Smooth muscle cell (in vitro differentiated cells): ENCODE measurements at regions not wholly inside any gene's neighbourhood (a gene's known extent, or its start where the extent isn't known, plus 50 kb on each side); places are given as distances from the start of the nearest gene placed in this dataset.
"Not testable (repeated sequence)": the region's sequence is repeated elsewhere in the genome, so short reads cannot be mapped to it uniquely, and the experiment has no call there.

Source experiments
- DNase-seq: peaks from one replicate; lab custom pipeline; 2025; ENCODE audit not compliant: unreplicated experiment; lab: John Stamatoyannopoulos, UW
- H2AFZ ChIP-seq: fragments of 200-600 bp; sonication (generic); 2 replicates; pipeline ENCODE4 v1.6.0; 2016; ENCODE audit warnings: antibody characterized with exemption, low read depth, mild to moderate bottlenecking
- H3F3A ChIP-seq: fragments of 200-600 bp; sonication (generic); 2 replicates; pipeline ENCODE4 v1.6.0; 2017; ENCODE audit warnings: antibody characterized with exemption, low read depth
- H3K27ac ChIP-seq: fragments of 200-600 bp; sonication (generic); 2 replicates; pipeline ENCODE4 v1.5.1; 2016; ENCODE audit warnings: low read depth, mild to moderate bottlenecking
- H3K27me3 ChIP-seq: fragments of 200-600 bp; sonication (generic); 2 replicates; pipeline ENCODE4 v1.6.1; 2016; ENCODE audit warnings: low read depth, mild to moderate bottlenecking
- H3K36me3 ChIP-seq: fragments of 200-600 bp; sonication (generic); 2 replicates; pipeline ENCODE4 v1.5.1; 2016; ENCODE audit warnings: low read depth
- H3K4me1 ChIP-seq: fragments of 200-600 bp; sonication (generic); 2 replicates; pipeline ENCODE4 v1.5.1; 2016; ENCODE audit warnings: low read depth
- H3K4me2 ChIP-seq: fragments of 200-600 bp; sonication (generic); 2 replicates; pipeline ENCODE4 v1.6.0; 2016; ENCODE audit warnings: mild to moderate bottlenecking
- H3K4me3 ChIP-seq: fragments of 200-600 bp; sonication (generic); 2 replicates; pipeline ENCODE4 v1.5.1; 2016; ENCODE audit warnings: mild to moderate bottlenecking
- H3K79me2 ChIP-seq: fragments of 200-600 bp; sonication (generic); 2 replicates; pipeline ENCODE4 v1.6.0; 2016; ENCODE audit warnings: low read depth, mild to moderate bottlenecking
- H3K9ac ChIP-seq: fragments of 200-600 bp; sonication (generic); 2 replicates; pipeline ENCODE4 v1.6.0; 2016; ENCODE audit warnings: low read depth
- H3K9me3 ChIP-seq: fragments of 200-600 bp; sonication (generic); replicated peaks from 2 replicates; pipeline ENCODE4 v1.5.1; 2016; ENCODE audit warnings: low read depth
- H4K20me1 ChIP-seq: fragments of 200-600 bp; sonication (generic); 2 replicates; pipeline ENCODE4 v1.6.0; 2016; ENCODE audit warnings: low read depth
- CTCF ChIP-seq: fragments of 200-600 bp; sonication (generic); IDR thresholded peaks from 2 replicates; pipeline ENCODE4 v1.5.1; 2017; ENCODE audit warnings: borderline replicate concordance, mild to moderate bottlenecking, antibody characterized with exemption; ENCODE audit not compliant: insufficient read depth, poor library complexity, severe bottlenecking
- WGBS: methylation state at CpG from one replicate; pipeline ENCODE4 v1.1.7; 2016; ENCODE audit warnings: low lambda C conversion rate; 5-methylcytosine and 5-hydroxymethylcytosine counted together

GRCh38 chr22:22959147-22959827, 71.7 kb downstream of the IGLL5 start:
- Histone ChIP-seq H3K4me1 (peaks cover 6% of the 10 kb centered on the region), H3K27me3 (peaks cover 20% of the 10 kb centered on the region), H3K36me3 (no peaks in the 10 kb centered on the region), H3K4me2 (peak overlapping the region; percentile 65), H2AFZ (no peak overlapping the region), H3K79me2 (no peaks in the 10 kb centered on the region), H3K27ac (no peak overlapping the region), H3F3A (no peaks in the 10 kb centered on the region), H3K9ac (no peak overlapping the region), H4K20me1 (no peaks in the 10 kb centered on the region), H3K4me3 (no peak overlapping the region), H3K9me3 (no peaks in the 10 kb centered on the region)
- WGBS, result 25% methylated on average over 9 of the region's 9 CpGs
- peak; percentile 93 for TF ChIP-seq CTCF
- peak; percentile 15 for DNase-seq

GRCh38 chr22:22960307-22960706, 72.7 kb downstream of the IGLL5 start:
- no peak overlapping the region for H2AFZ ChIP-seq

DNA sequence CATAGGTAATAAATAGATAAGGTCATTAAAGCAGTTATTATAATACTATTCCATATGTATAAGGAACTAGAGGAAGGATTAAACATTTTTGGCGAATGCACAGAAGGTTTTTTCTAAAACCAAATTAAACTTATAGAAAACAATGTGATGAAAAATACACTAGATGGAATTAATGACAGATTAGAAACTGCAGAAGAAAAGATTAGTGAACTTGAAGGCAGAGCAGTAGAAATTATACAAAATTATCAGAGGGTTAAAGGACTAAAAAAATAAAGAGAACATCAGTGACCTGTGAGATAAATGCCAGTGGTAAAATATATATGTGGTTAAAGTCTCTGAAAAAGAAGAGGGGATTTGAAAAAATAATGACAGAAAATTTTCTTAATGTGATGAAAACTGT, 74.0 kb downstream of the IGLL5 start:
- Histone ChIP-seq H3K9me3 (no peaks in the 10 kb centered on the region), H3K27ac (no peak overlapping the region), H3K27me3 (peaks cover 17% of the 10 kb centered on the region), H3K79me2 (no peaks in the 10 kb centered on the region), H3K36me3 (no peaks in the 10 kb centered on the region), H3K4me3 (no peak overlapping the region), H3K4me1 (peaks cover 4% of the 10 kb centered on the region), H3K9ac (no peak overlapping the region), H3K4me2 (no peak overlapping the region), H3F3A (no peaks in the 10 kb centered on the region), H2AFZ (no peak overlapping the region), H4K20me1 (no peaks in the 10 kb centered on the region)
- no peak for DNase-seq
- WGBS, result 95% methylated on average over 1 of the region's 1 CpG
- TF ChIP-seq CTCF, result no peak

More at GRCh38 chr22:22960307-22960706, 72.7 kb downstream of the IGLL5 start:
- DNase-seq, result no peak
- Histone ChIP-seq H3K79me2 (no peaks in the 10 kb centered on the region), H3K36me3 (no peaks in the 10 kb centered on the region), H3K27ac (no peak overlapping the region), H3K9ac (no peak overlapping the region), H3K4me1 (peaks cover 4% of the 10 kb centered on the region), H3K4me2 (no peak overlapping the region), H4K20me1 (no peaks in the 10 kb centered on the region), H3K9me3 (no peaks in the 10 kb centered on the region), H3K4me3 (no peak overlapping the region), H3F3A (no peaks in the 10 kb centered on the region), H3K27me3 (peaks cover 17% of the 10 kb centered on the region)
- no peak for TF ChIP-seq CTCF
- WGBS, result 59% methylated on average over 1 of the region's 1 CpG

- no peak for TF ChIP-seq CTCF
- no peak overlapping the region for H3K9ac ChIP-seq
- no peak for DNase-seq
- H4K20me1 ChIP-seq, result no peaks in the 10 kb centered on the region
- H3K27ac ChIP-seq, result no peak overlapping the region
- no peak overlapping the region for H2AFZ ChIP-seq
- no peaks in the 10 kb centered on the region for H3K9me3 ChIP-seq
- 76% methylated on average over 1 of the region's 1 CpG for WGBS
- H3K4me3 ChIP-seq, result no peak overlapping the region
- no peaks in the 10 kb centered on the region for H3K4me1 ChIP-seq
- H3K79me2 ChIP-seq, result no peaks in the 10 kb centered on the region
- no peak overlapping the region for H3K4me2 ChIP-seq
- H3F3A ChIP-seq, result no peaks in the 10 kb centered on the region
- no peaks in the 10 kb centered on the region for H3K36me3 ChIP-seq
- H3K27me3 ChIP-seq, result peaks cover 3% of the 10 kb centered on the region
Measured at GRCh38 chr22:22968366-22968765, 80.8 kb downstream of the IGLL5 start.

GRCh38 chr22:22972605-22973004, 85.0 kb downstream of the IGLL5 start:
- WGBS, result 73% methylated on average over 3 of the region's 3 CpGs
- H3K9ac ChIP-seq, H3K27me3 ChIP-seq, H3F3A ChIP-seq, H3K27ac ChIP-seq, H3K4me2 ChIP-seq, H3K9me3 ChIP-seq, H2AFZ ChIP-seq, H3K4me1 ChIP-seq, DNase-seq, H4K20me1 ChIP-seq, H3K36me3 ChIP-seq, H3K79me2 ChIP-seq, H3K4me3 ChIP-seq: not testable (repeated sequence)
